Coronary artery (tissue), 2 donors: ENCODE measurements at regions not wholly inside any gene's neighbourhood (a gene's known extent, or its start where the extent isn't known, plus 50 kb on each side); places are given as distances from the start of the nearest gene placed in this dataset.

Source experiments
- DNase-seq: peaks from one replicate; pipeline ENCODE4 v3.0.0-alpha.2; 2017; ENCODE audit warnings: low spot score
- H3K27ac ChIP-seq, 2 donors: fragments of 200-600 bp; sonication (generic); one replicate each; pipeline ENCODE4 v1.5.1; 2016 to 2019
- H3K4me3 ChIP-seq: fragments of 200-600 bp; sonication (generic); 2 replicates; pipeline ENCODE4 v1.5.1; 2016; ENCODE audit warnings: mild to moderate bottlenecking, moderate library complexity
- TF ChIP-seq, protein P1 (sequence below): fragments of 200-600 bp; sonication (generic); IDR thresholded peaks from one replicate; pipeline ENCODE4 v1.5.1; 2019; ENCODE audit warnings: antibody characterized with exemption

DNA sequence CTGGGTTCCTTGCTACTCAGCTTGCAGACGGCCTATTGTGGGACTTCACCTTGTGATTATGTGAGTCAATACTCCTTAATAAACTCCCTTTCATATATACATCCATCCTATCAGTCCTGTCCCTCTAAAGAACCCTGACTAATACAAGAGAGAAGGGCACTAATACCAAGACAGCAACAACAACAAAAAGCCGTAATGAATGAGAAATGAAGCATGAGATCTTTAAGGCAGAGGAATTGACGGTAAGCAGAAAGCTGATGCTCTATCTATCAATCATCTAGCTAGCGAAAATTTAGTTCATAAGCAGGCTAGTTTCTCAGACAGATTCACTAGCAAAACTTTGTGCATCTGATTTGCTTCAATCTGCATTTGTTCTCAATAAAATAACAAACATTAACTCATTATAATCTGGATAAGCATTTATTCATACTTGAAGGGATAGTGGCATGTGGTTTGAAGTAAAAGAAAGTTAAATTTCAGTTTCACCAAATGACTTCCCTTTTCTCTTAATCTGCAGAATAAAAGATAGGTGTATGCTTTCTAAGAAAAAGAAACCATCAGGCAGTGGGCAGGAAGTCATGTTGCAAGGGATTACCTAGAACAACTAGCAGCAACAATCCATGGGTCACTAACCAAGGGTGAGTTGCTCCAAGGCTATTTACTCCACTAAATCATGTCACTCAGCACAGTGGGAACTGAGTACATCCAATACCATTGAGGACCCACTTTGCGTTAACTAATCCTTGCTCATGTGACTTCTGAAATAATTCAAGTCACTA, 376.5 kb downstream of the TMEM182 start:
- TF ChIP-seq, protein P1, sequence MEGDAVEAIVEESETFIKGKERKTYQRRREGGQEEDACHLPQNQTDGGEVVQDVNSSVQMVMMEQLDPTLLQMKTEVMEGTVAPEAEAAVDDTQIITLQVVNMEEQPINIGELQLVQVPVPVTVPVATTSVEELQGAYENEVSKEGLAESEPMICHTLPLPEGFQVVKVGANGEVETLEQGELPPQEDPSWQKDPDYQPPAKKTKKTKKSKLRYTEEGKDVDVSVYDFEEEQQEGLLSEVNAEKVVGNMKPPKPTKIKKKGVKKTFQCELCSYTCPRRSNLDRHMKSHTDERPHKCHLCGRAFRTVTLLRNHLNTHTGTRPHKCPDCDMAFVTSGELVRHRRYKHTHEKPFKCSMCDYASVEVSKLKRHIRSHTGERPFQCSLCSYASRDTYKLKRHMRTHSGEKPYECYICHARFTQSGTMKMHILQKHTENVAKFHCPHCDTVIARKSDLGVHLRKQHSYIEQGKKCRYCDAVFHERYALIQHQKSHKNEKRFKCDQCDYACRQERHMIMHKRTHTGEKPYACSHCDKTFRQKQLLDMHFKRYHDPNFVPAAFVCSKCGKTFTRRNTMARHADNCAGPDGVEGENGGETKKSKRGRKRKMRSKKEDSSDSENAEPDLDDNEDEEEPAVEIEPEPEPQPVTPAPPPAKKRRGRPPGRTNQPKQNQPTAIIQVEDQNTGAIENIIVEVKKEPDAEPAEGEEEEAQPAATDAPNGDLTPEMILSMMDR: no peak
- Histone ChIP-seq H3K4me3 (no peak overlapping the region), H3K27ac (no peak overlapping the region)
- no peak for DNase-seq

DNA sequence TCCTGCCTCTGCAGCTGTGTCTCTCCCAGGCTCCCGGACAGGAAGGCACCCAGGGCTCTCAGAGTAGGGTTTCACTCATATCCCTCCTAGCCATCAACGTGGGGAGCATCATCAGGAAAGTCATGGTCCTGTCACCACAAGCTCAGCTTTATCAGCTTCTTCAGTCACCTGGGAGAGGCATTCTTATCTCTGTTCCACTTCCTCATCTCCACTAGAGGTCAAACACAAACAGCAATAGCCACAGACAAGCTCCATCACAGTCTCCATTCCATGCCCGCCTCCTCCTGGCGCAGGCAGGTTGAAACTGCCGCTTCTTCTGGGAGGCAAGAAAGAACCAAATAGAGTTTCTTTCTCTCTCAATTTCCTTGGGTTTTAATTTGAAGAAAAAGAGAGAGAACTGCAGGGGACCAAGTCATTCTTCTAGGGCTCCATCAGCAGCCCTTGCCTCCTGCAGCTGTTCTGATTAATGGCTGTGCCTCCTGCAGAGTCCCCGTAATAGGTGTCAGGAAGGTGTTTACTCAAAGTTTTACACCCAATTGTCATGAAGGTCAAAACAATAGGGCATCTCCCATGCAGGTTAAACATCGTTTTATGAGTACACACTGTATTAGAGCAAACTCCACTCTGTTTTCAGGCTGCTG, 377.9 kb downstream of the TMEM182 start:
- no peak overlapping the region for H3K27ac ChIP-seq
- TF ChIP-seq, protein P1: no peak
- no peak for DNase-seq
- H3K4me3 ChIP-seq: no peak overlapping the region

DNA sequence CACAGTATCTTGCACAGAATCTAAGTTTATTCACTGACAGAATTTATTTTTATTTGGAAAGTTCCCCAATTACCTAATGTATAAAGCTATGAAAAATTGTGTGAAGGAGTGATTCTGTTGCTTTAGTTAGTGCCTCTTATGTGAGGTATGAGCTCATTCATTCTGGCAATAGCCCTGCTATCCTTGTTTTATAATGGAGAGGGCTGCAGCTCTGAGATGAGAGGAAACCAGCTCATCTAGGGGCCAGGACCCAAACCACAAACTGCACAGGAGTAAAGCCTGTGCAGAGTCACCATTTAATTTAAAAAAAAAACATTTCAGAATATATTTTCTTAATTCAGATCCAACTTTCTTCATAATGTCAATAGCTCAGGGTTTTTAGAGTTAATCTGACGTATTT, 383.0 kb downstream of the TMEM182 start:
- TF ChIP-seq, protein P1: no peak
- DNase-seq: no peak
- Histone ChIP-seq H3K27ac (no peak overlapping the region), H3K4me3 (no peak overlapping the region)

DNA sequence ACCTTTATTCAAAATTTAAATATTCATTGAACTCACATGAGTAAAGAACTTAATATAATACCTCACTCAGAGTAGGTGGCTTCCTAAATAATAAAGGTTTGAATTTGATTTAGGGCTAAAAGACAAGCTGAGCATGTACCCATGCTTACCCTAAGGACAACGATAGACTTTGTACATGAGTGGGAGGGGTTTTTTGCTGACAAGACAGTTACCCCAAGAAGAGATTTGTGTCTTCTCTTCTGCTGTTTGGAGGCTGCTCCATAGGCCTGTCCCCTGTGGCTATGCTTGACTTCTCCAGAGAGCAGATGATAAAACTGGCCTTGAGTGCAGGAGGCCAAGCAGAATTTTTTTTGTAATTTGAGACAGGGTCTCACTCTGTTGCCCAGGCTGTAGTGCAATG, 383.9 kb downstream of the TMEM182 start:
- no peak for DNase-seq

DNA sequence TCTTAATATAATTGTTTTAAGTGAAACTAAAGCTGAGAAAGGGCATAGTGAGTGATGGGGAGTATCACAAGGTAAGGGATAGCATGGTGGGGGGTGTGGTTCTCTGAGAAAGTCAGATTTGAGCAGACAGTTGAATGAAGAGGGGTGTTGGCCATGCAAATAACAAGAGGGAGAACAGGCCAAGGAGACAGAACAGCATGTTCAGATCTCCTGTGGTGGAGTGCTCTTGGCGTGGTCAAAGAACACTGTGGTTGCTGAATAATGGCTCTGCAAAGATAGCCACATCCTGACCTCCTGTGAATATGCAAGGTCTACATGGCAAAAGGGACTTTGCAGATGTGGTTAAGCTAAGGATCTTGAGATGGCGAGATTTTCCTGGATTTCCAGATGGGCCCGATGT, 389.2 kb downstream of the TMEM182 start:
- TF ChIP-seq, protein P1: no peak
- H3K27ac ChIP-seq: no peak overlapping the region
- DNase-seq: no peak

More for the DNA sequence above, 383.9 kb downstream of the TMEM182 start:
- Histone ChIP-seq H3K27ac (no peak overlapping the region), H3K4me3 (no peak overlapping the region)
- TF ChIP-seq, protein P1: no peak

DNA sequence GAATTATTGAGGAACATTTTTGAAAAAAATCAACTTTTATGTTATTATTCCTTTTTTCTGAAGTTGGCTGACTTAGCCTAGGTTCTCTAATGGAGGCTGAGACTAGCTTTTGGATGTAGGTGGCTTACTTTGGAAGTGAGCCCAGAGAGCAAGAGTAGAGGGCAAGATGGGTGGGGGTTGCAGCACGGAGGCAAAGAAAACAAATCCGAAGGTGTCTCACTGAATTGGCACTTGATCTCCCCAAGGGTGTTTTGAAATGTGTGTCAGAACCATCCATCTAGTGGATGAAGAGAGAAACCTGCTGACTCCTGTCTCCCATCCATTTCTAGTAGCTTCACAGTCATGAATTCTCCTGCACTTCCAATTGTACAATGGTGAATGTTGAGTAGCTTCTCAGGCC, 390.7 kb downstream of the TMEM182 start:
- H3K27ac ChIP-seq: no peak overlapping the region
- TF ChIP-seq, protein P1: no peak
- no peak for DNase-seq
- H3K4me3 ChIP-seq: no peak overlapping the region

More for the DNA sequence above, 389.2 kb downstream of the TMEM182 start:
- H3K4me3 ChIP-seq: no peak overlapping the region
